T-helper 2 cell treated with Interferon-gamma antibody and Interleukin-4, amounts not matched to agents 5 μg/mL and 100 μg/mL, for 36 hours (primary cell): ENCODE measurements at regions not wholly inside any gene's neighbourhood (a gene's known extent, or its start where the extent isn't known, plus 50 kb on each side); places are given as distances from the start of the nearest gene placed in this dataset.

Experiments used
- DNase-seq: peaks from one replicate; pipeline ENCODE4 v3.0.0; 2021; ENCODE audit warnings: low spot score
- H3K27ac Mint-ChIP-seq: one replicate; pipeline ENCODE4 v1.8.0; 2021; ENCODE audit warnings: mild to moderate bottlenecking, mixed read lengths
- H3K27me3 Mint-ChIP-seq: one replicate; pipeline ENCODE4 v1.8.0; 2021; ENCODE audit warnings: low read depth, mixed read lengths
- H3K36me3 Mint-ChIP-seq: one replicate; pipeline ENCODE4 v1.8.0; 2021; ENCODE audit warnings: low read depth, mixed read lengths
- H3K4me1 Mint-ChIP-seq: one replicate; pipeline ENCODE4 v1.8.0; 2021; ENCODE audit warnings: low read depth, mixed read lengths
- H3K4me3 Mint-ChIP-seq: one replicate; pipeline ENCODE4 v1.8.0; 2022; ENCODE audit warnings: mild to moderate bottlenecking, moderate library complexity, mixed read lengths
- H3K9me3 Mint-ChIP-seq: one replicate; pipeline ENCODE4 v1.8.0; 2021; ENCODE audit warnings: mixed read lengths

DNA sequence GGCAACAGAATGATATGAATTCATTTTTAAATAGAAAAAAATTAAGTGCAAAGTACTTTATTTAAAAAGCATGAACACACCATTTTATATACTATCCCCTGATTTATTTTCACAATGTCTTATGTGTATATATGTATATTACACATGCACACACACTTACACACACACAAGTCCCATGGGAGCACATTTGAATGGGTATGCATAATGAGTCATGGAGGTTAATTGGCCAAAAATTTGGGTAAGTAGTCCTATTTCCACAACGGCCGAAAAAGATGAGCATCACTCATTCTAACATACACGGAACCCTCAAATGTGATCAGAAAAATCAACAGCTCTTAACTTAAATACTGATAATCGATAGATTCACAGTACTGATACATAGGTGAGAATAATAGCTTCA is 97.4 kb upstream of the NABP1 start:
- Mint-ChIP-seq H3K27ac (no peak overlapping the region), H3K4me3 (no peak overlapping the region), H3K4me1 (no peaks in the 10 kb centered on the region), H3K9me3 (no peaks in the 10 kb centered on the region), H3K27me3 (peaks cover 21% of the 10 kb centered on the region), H3K36me3 (no peaks in the 10 kb centered on the region)
- DNase-seq: no peak

GRCh38 chr2:191581003-191581402 is 96.9 kb upstream of the NABP1 start:
- DNase-seq: no peak
- peaks cover 3% of the 10 kb centered on the region for H3K4me1 Mint-ChIP-seq
- no peak overlapping the region for H3K4me3 Mint-ChIP-seq
- peaks cover 21% of the 10 kb centered on the region for H3K27me3 Mint-ChIP-seq
- H3K9me3 Mint-ChIP-seq: no peaks in the 10 kb centered on the region
- H3K36me3 Mint-ChIP-seq: no peaks in the 10 kb centered on the region
- H3K27ac Mint-ChIP-seq: no peak overlapping the region

DNA sequence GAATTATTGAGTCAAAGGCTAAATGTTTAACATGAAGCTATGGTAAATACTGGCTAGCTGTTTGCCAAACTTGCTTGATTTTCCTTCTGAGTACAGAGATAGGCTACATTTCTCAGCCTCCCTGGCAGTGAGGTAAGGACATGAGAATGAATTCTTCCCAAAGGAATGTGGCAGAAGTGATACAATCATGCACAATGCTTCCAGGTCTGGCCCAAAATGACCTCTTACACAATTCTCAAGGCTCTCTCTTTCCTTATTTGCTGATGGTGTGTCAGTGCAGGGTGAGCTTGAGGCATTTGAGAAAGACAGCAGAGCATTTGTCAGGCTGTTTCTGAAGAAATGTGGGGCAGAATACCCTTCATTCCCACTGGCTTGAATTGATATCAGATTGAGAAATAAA is 95.6 kb upstream of the NABP1 start:
- Mint-ChIP-seq H3K4me3 (no peak overlapping the region), H3K27ac (no peak overlapping the region), H3K27me3 (peaks cover 17% of the 10 kb centered on the region), H3K9me3 (no peaks in the 10 kb centered on the region), H3K36me3 (no peaks in the 10 kb centered on the region), H3K4me1 (peaks cover 3% of the 10 kb centered on the region)
- no peak for DNase-seq

GRCh38 chr2:191591025-191591424 is 86.9 kb upstream of the NABP1 start:
- Mint-ChIP-seq H3K4me1 (peaks cover 4% of the 10 kb centered on the region), H3K4me3 (no peak overlapping the region), H3K27ac (no peak overlapping the region), H3K9me3 (no peaks in the 10 kb centered on the region), H3K36me3 (no peaks in the 10 kb centered on the region), H3K27me3 (peaks cover 7% of the 10 kb centered on the region)
- DNase-seq: no peak

DNA sequence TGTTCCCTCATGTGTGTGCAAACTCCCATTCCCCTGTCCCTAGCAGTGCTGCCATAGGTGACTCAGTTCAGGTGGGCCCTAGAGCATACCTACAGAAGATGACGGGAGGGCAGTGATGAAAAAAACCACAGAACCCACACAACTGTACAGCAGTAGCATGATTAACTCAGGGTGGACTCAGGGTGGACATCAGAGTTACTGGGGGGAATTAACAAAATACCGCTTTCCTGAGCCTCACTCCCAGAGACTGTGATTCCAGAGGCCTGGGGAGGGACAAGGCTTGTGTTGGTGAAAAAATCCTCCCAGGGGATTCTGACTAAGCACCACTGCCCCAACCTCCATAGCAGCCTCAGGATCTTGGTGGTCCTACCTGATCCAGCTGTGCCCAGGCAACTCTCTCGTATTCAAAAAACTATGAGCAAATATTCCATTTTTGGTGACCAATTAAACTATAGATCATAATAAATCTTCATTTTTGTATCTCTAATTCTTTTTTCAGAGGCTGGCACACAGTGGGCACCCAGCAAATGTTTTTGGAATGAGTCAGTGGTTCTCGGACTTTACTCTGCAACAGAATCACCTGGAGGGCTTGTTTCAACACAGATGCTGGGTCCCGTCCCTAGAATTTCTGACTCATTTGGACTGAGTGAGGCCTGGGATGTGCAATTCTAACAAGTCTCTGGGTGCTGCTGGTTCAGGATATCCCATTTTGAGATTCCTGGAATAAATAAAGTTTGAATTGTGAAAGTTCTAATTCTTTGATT is 84.1 kb upstream of the NABP1 start:
- H3K4me1 Mint-ChIP-seq: no peaks in the 10 kb centered on the region
- H3K9me3 Mint-ChIP-seq: no peaks in the 10 kb centered on the region
- H3K4me3 Mint-ChIP-seq: no peak overlapping the region
- no peaks in the 10 kb centered on the region for H3K36me3 Mint-ChIP-seq
- no peak overlapping the region for H3K27ac Mint-ChIP-seq
- peaks cover 14% of the 10 kb centered on the region for H3K27me3 Mint-ChIP-seq
- DNase-seq: no peak

- no peak for DNase-seq
- H3K27ac Mint-ChIP-seq: no peak overlapping the region
- no peak overlapping the region for H3K4me3 Mint-ChIP-seq
- peaks cover 1% of the 10 kb centered on the region for H3K4me1 Mint-ChIP-seq
- H3K27me3 Mint-ChIP-seq: peaks cover 26% of the 10 kb centered on the region
- no peaks in the 10 kb centered on the region for H3K9me3 Mint-ChIP-seq
- H3K36me3 Mint-ChIP-seq: no peaks in the 10 kb centered on the region
Measured at GRCh38 chr2:191597186-191597751, 80.7 kb upstream of the NABP1 start.

GRCh38 chr2:191598296-191598695 is 79.6 kb upstream of the NABP1 start:
- Mint-ChIP-seq H3K27me3 (peaks cover 26% of the 10 kb centered on the region), H3K9me3 (no peaks in the 10 kb centered on the region), H3K4me1 (peaks cover 1% of the 10 kb centered on the region), H3K27ac (no peak overlapping the region), H3K36me3 (no peaks in the 10 kb centered on the region), H3K4me3 (no peak overlapping the region)
- DNase-seq: no peak

DNA sequence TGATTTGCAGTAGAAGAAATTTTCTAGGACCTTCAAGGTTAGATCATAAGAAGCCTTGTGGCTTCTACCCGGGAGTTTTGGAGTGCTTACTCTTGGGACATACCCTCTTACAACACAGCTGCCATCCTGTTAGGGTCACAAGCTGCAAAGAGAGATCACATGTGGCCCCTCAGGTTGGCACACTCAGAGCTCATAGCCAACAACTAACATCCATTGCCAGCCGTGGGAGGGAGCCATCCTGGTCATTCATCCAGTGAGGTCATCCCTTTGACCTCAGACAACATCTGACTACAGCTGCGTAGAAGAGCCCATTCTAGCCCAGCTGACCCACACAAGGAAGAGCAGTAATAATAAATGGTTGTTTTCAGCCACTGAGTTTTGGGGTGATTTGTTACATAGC is 76.9 kb upstream of the NABP1 start:
- H3K9me3 Mint-ChIP-seq: no peaks in the 10 kb centered on the region
- DNase-seq: no peak
- H3K27me3 Mint-ChIP-seq: peaks cover 22% of the 10 kb centered on the region
- no peak overlapping the region for H3K4me3 Mint-ChIP-seq
- peaks cover 1% of the 10 kb centered on the region for H3K4me1 Mint-ChIP-seq
- no peak overlapping the region for H3K27ac Mint-ChIP-seq
- H3K36me3 Mint-ChIP-seq: no peaks in the 10 kb centered on the region

DNA sequence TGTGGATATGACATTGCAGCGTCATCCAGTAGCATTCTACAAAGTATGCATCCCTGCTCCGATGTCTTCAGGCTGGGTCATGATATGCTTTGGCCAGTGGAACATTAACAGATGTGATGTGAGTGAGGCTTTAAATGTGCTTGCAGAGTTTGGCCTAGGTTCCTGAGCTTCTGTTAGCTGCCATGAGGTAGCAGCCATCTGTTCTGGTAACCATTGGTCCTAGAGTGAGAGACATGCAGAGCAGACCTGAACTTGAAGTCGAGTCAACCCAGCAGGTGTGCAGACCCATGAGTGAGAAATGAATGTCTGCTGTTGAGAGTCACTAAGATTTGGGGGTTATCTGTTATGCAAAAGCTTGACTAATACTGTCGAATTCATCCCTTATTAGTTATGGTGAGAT is 73.8 kb upstream of the NABP1 start:
- no peaks in the 10 kb centered on the region for H3K36me3 Mint-ChIP-seq
- H3K4me1 Mint-ChIP-seq: peaks cover 1% of the 10 kb centered on the region
- peaks cover 19% of the 10 kb centered on the region for H3K27me3 Mint-ChIP-seq
- H3K4me3 Mint-ChIP-seq: no peak overlapping the region
- no peaks in the 10 kb centered on the region for H3K9me3 Mint-ChIP-seq
- DNase-seq: no peak
- no peak overlapping the region for H3K27ac Mint-ChIP-seq

- Mint-ChIP-seq H3K9me3 (no peaks in the 10 kb centered on the region), H3K36me3 (no peaks in the 10 kb centered on the region), H3K4me1 (no peaks in the 10 kb centered on the region), H3K4me3 (no peak overlapping the region), H3K27me3 (peaks cover 6% of the 10 kb centered on the region), H3K27ac (no peak overlapping the region)
- no peak for DNase-seq
Measured at GRCh38 chr2:191607096-191607495, 70.8 kb upstream of the NABP1 start.

GRCh38 chr2:191610756-191611155 is 67.2 kb upstream of the NABP1 start:
- Mint-ChIP-seq H3K27ac (no peak overlapping the region), H3K4me1 (no peaks in the 10 kb centered on the region), H3K9me3 (no peaks in the 10 kb centered on the region), H3K4me3 (no peak overlapping the region), H3K27me3 (peaks cover 6% of the 10 kb centered on the region), H3K36me3 (no peaks in the 10 kb centered on the region)
- DNase-seq: no peak

DNA sequence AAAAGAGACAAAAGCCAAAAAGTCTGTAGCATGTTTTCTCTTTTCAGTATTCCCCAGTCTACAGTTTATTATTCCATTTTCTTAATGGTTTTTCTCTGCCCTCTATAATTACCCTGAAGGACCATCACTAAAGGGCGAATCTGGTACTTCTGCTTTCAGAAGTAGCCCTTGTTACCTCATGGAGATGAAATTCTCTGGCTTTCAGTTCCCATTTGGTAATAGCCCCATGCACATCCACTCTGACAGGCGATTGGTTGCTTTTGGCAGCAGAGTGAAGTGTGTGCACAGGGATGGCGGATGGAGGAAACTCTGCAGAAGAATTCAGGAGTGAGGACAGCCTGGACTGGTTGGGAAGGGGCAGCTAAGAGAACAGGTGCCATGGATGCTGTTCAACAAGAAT is 66.3 kb upstream of the NABP1 start:
- no peak for DNase-seq
- H3K4me3 Mint-ChIP-seq: no peak overlapping the region
- no peak overlapping the region for H3K27ac Mint-ChIP-seq
- no peaks in the 10 kb centered on the region for H3K9me3 Mint-ChIP-seq
- H3K27me3 Mint-ChIP-seq: peaks cover under 1% of the 10 kb centered on the region
- no peaks in the 10 kb centered on the region for H3K36me3 Mint-ChIP-seq
- H3K4me1 Mint-ChIP-seq: peaks cover 2% of the 10 kb centered on the region

GRCh38 chr2:191612496-191612895 is 65.4 kb upstream of the NABP1 start:
- Mint-ChIP-seq H3K27ac (no peak overlapping the region), H3K4me3 (no peak overlapping the region), H3K9me3 (no peaks in the 10 kb centered on the region), H3K27me3 (no peaks in the 10 kb centered on the region), H3K4me1 (peaks cover 5% of the 10 kb centered on the region), H3K36me3 (no peaks in the 10 kb centered on the region)
- no peak for DNase-seq

GRCh38 chr2:191614759-191615158 is 63.2 kb upstream of the NABP1 start:
- peaks cover 23% of the 10 kb centered on the region for H3K4me1 Mint-ChIP-seq
- no peaks in the 10 kb centered on the region for H3K36me3 Mint-ChIP-seq
- H3K27me3 Mint-ChIP-seq: no peaks in the 10 kb centered on the region
- no peaks in the 10 kb centered on the region for H3K9me3 Mint-ChIP-seq
- H3K4me3 Mint-ChIP-seq: no peak overlapping the region
- H3K27ac Mint-ChIP-seq: no peak overlapping the region
- DNase-seq: no peak

GRCh38 chr2:191615596-191615995 is 62.3 kb upstream of the NABP1 start:
- Mint-ChIP-seq H3K4me3 (no peak overlapping the region), H3K9me3 (no peaks in the 10 kb centered on the region), H3K27me3 (no peaks in the 10 kb centered on the region), H3K36me3 (no peaks in the 10 kb centered on the region), H3K27ac (no peak overlapping the region), H3K4me1 (peaks cover 27% of the 10 kb centered on the region)
- no peak for DNase-seq
